ENCODE measurements at regions not wholly inside any gene's neighbourhood (a gene's known extent, or its start where the extent isn't known, plus 50 kb on each side); places are given as distances from the start of the nearest gene placed in this dataset.

DNA sequence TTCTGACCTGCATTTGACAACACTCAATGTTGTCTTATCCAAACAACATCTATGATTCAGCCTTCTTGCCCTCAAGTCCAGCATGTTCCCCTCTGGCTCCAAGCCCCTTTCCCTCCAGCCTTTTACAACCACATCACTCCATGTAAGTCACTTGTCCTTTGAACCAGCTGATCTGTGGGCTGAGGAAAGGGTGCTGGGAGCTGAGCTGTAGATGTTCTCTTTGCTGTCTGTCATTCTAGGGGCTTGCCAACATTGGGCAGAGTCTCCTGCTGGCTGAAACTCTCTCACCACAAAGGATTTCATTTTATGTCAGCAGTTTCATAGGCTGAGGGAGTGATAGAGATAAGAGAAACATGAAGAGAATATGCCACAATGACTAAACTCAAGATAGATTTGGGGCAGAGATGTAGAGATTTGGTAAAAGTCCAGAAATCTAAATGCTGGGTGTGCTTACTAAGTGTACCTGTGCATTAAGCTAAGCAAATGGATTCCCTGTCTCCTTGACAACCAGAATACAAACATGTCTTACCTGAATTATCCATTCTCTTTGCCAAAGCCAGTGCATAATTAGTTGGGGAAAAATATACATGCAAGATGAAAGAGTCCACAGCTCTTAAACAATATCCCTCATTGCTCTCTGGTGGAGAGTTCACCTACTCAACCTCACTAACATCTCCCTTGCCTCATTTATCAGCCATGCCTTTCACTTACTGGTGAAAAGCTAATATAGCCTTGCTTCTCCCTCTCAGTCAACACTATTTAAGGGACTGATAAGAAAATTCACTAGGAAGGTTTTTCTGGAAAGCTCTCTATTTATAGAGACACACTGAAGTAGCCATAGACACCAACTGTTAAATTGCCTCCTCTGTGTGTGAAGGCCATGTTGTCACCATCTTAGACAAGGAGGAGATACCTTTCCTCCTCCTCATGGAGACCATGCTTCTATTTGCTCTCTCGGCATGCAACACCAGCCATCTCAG lies 175.5 kb upstream of the SERP2 start:
- no peak for DNase-seq (ENCODE audit: low read depth)
- TF ChIP-seq, protein P1, sequence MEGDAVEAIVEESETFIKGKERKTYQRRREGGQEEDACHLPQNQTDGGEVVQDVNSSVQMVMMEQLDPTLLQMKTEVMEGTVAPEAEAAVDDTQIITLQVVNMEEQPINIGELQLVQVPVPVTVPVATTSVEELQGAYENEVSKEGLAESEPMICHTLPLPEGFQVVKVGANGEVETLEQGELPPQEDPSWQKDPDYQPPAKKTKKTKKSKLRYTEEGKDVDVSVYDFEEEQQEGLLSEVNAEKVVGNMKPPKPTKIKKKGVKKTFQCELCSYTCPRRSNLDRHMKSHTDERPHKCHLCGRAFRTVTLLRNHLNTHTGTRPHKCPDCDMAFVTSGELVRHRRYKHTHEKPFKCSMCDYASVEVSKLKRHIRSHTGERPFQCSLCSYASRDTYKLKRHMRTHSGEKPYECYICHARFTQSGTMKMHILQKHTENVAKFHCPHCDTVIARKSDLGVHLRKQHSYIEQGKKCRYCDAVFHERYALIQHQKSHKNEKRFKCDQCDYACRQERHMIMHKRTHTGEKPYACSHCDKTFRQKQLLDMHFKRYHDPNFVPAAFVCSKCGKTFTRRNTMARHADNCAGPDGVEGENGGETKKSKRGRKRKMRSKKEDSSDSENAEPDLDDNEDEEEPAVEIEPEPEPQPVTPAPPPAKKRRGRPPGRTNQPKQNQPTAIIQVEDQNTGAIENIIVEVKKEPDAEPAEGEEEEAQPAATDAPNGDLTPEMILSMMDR (IDR thresholded peaks at IDR 0.05; ENCODE audit: insufficient read depth, low read length, poor library complexity, severe bottlenecking), result no peak

DNA sequence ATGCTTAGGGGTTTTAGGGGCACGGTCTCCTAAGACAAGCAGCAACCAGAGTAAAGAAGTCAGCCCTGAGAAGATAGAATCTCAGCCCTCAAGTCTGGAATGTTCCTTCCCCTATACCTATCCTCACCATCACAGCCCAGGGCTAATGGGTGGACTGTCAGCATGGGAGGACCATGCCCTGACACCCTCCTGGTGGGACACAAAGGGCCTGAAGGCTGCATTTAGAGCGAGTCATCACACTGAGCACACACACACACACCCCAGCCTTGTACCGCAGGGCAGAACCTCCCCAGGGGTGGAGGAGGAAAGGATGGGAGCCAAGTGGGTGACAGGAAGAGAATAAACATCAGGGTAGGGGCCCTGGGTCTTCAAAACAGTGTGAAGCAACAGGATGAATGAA lies 174.8 kb upstream of the SERP2 start:
- DNase-seq (ENCODE audit: low read depth), result no peak
- no peaks in the 10 kb centered on the region for H3K36me3 ChIP-seq (ENCODE audit: control insufficient read depth, insufficient read depth, low read length)
- TF ChIP-seq, protein P1 (IDR thresholded peaks at IDR 0.05; ENCODE audit: insufficient read depth, low read length, poor library complexity, severe bottlenecking), result no peak
- no peak overlapping the region for H3K4me3 ChIP-seq (ENCODE audit: low read depth, low read length)
- H3K27me3 ChIP-seq (ENCODE audit: control insufficient read depth, insufficient read depth, low read length), result no peaks in the 10 kb centered on the region

More for the DNA sequence above, 175.5 kb upstream of the SERP2 start:
- Histone ChIP-seq H3K27me3 (ENCODE audit: control insufficient read depth, insufficient read depth, low read length) (no peaks in the 10 kb centered on the region), H3K4me3 (ENCODE audit: low read depth, low read length) (no peak overlapping the region), H3K36me3 (ENCODE audit: control insufficient read depth, insufficient read depth, low read length) (no peaks in the 10 kb centered on the region)

DNA sequence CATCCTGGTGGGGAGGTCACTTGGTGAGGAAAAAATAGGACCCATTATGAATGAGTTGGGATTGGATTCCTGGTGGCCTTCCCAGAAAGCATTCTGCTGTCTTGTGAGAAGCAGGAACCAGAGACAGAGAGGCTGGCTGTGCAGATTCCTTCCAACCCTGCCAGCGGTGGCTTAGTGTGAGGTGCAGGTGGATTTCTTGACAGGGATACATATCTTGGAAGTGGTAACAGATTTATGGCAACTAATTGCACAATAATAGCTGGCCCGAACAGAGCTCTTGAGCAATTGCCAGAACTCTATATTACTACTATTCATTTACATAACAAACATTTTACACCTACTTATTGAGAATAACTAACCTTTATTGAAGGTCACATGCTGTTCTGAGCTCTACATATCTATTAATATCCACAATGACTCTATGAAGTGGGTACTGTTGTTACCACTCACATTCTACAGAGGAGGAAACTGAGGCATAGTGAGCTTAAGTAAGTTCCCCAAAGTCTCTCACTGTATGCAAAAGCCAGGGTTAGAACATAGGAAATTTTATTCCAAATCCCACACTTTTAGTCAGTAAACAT lies 173.9 kb upstream of the SERP2 start:
- Histone ChIP-seq H3K4me3 (ENCODE audit: low read depth, low read length) (no peak overlapping the region), H3K27me3 (ENCODE audit: control insufficient read depth, insufficient read depth, low read length) (no peaks in the 10 kb centered on the region), H3K36me3 (ENCODE audit: control insufficient read depth, insufficient read depth, low read length) (no peaks in the 10 kb centered on the region)
- TF ChIP-seq, protein P1 (IDR thresholded peaks at IDR 0.05; ENCODE audit: insufficient read depth, low read length, poor library complexity, severe bottlenecking), result no peak
- DNase-seq (ENCODE audit: low read depth), result no peak

DNA sequence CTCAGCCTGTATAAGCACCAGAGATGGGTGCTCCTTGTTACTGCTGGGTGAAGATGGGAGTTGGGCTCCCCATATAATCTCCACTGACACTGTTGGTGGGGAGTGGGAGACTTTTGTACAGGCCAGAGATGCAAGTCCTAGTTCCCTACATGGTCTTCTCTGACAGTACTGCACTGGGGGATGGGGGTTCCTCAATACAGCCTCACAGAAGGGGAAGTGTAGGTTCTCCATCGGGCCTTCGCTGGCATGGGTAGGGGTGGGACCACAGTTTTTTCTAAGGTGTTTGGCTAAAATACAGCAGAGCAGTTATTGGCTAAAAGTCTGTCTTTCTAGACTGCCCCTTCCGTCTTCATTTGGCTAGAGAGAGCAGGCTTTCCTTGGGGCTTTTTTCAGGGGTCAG lies 167.2 kb upstream of the SERP2 start:
- DNase-seq (ENCODE audit: low read depth), result no peak
- Histone ChIP-seq H3K36me3 (ENCODE audit: control insufficient read depth, insufficient read depth, low read length) (no peaks in the 10 kb centered on the region), H3K4me3 (ENCODE audit: low read depth, low read length) (no peak overlapping the region), H3K27me3 (ENCODE audit: control insufficient read depth, insufficient read depth, low read length) (no peaks in the 10 kb centered on the region)
- TF ChIP-seq, protein P1 (IDR thresholded peaks at IDR 0.05; ENCODE audit: insufficient read depth, low read length, poor library complexity, severe bottlenecking), result no peak

DNA sequence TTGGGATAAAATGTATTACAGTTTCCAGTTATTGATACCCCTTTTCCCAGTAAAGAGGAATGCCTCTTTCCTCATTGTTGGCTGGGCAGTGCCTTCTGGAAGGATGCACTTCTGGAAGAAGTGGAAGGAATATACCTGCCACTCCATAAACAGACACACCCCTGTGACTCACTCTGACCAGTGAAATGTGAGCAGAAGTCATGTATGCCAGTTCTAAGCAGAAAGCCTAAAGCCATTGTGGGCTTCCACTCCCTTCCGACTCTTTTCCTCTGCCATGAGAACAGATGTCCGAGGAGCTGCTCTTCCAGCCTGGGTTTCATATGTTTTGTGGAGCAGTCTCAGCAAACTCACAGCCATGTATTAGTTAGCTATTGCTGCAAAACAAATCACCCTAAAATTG lies 166.1 kb upstream of the SERP2 start:
- TF ChIP-seq, protein P1 (IDR thresholded peaks at IDR 0.05; ENCODE audit: insufficient read depth, low read length, poor library complexity, severe bottlenecking), result no peak
- no peak for DNase-seq (ENCODE audit: low read depth)
- no peak overlapping the region for H3K4me3 ChIP-seq (ENCODE audit: low read depth, low read length)
- H3K27me3 ChIP-seq (ENCODE audit: control insufficient read depth, insufficient read depth, low read length), result no peaks in the 10 kb centered on the region
- H3K36me3 ChIP-seq (ENCODE audit: control insufficient read depth, insufficient read depth, low read length), result no peaks in the 10 kb centered on the region
